WTC11 (cell line): ENCODE measurements at regions not wholly inside any gene's neighbourhood (a gene's known extent, or its start where the extent isn't known, plus 50 kb on each side); places are given as distances from the start of the nearest gene placed in this dataset.

Source experiments
- ATAC-seq: fragments of 200-7000 bp; cut with Tn5 transposase; 2 replicates; pipeline ENCODE4 v1.10.0; 2021; ENCODE audit warnings: mild to moderate bottlenecking, moderate library complexity
- CTCF ChIA-PET: fragments of 300-600 bp; sonication (Branson Sonifier 250); formaldehyde crosslinking; loops from one replicate; lab custom pipeline; 2021; ENCODE audit warnings: antibody characterized with exemption; lab: Charles Lee
- POLR2A ChIA-PET: fragments of 350-600 bp; sonication (Branson Sonifier 250); formaldehyde crosslinking; loops from one replicate; lab custom pipeline; 2021; ENCODE audit warnings: antibody characterized with exemption; lab: Charles Lee
- DNase-seq: peaks from one replicate; pipeline ENCODE4 v3.0.0; 2021; ENCODE audit warnings: low spot score
- H3K27ac Mint-ChIP-seq: 2 replicates; pipeline ENCODE4 v1.8.0; 2021; ENCODE audit warnings: mixed read lengths
- H3K27me3 Mint-ChIP-seq: 2 replicates; pipeline ENCODE4 v1.8.0; 2021; ENCODE audit warnings: low read depth, mild to moderate bottlenecking, moderate library complexity, mixed read lengths
- H3K36me3 Mint-ChIP-seq: 2 replicates; pipeline ENCODE4 v1.8.0; 2021; ENCODE audit warnings: mixed read lengths
- H3K4me1 Mint-ChIP-seq: 2 replicates; pipeline ENCODE4 v1.8.0; 2022; ENCODE audit warnings: mixed read lengths
- H3K4me3 Mint-ChIP-seq: 2 replicates; pipeline ENCODE4 v1.8.0; 2021; ENCODE audit warnings: mild to moderate bottlenecking, moderate library complexity, mixed read lengths
- H3K9me3 Mint-ChIP-seq: 2 replicates; pipeline ENCODE4 v1.8.0; 2021; ENCODE audit warnings: mixed read lengths
- CREM ChIP-seq: sonication (generic); formaldehyde crosslinking; IDR thresholded peaks from 2 replicates; pipeline ENCODE4 v1.8.1; 2022; ENCODE audit warnings: mild to moderate bottlenecking, missing genetic modification reagents, moderate library complexity
- E2F1 ChIP-seq: sonication (generic); formaldehyde crosslinking; IDR thresholded peaks from 2 replicates; pipeline ENCODE4 v1.8.0; 2022; ENCODE audit warnings: mild to moderate bottlenecking, missing genetic modification reagents
- ELF4 ChIP-seq: sonication (generic); formaldehyde crosslinking; IDR thresholded peaks from 2 replicates; pipeline ENCODE4 v1.8.1; 2022; ENCODE audit warnings: low read depth, mild to moderate bottlenecking, moderate library complexity, missing genetic modification reagents
- EMX1 ChIP-seq: fragments of 250-450 bp; sonication (Bioruptor Pico); IDR thresholded peaks from 2 replicates; pipeline ENCODE4 v1.8.0; 2021; ENCODE audit warnings: mild to moderate bottlenecking
- ETV6 ChIP-seq: sonication (generic); formaldehyde crosslinking; IDR thresholded peaks from 2 replicates; pipeline ENCODE4 v1.8.1; 2022; ENCODE audit warnings: mild to moderate bottlenecking, missing genetic modification reagents
- FOXP1 ChIP-seq: sonication (generic); formaldehyde crosslinking; IDR thresholded peaks from 2 replicates; pipeline ENCODE4 v1.8.0; 2022; ENCODE audit warnings: missing genetic modification reagents, mild to moderate bottlenecking, moderate library complexity, borderline replicate concordance
- GTF2I ChIP-seq: fragments of 250-450 bp; sonication (Bioruptor Pico); conservative IDR thresholded peaks from 2 replicates; pipeline ENCODE4 v1.4.0; 2021; ENCODE audit warnings: mild to moderate bottlenecking
- JAZF1 ChIP-seq: fragments of 250-450 bp; sonication (Bioruptor Pico); IDR thresholded peaks from 2 replicates; pipeline ENCODE4 v1.9.0; 2021; ENCODE audit warnings: moderate library complexity, mild to moderate bottlenecking, inconsistent platforms
- MXD4 ChIP-seq: fragments of 250-450 bp; sonication (Bioruptor Pico); IDR thresholded peaks from 2 replicates; pipeline ENCODE4 v1.8.0; 2021; ENCODE audit warnings: mild to moderate bottlenecking, moderate library complexity, borderline replicate concordance
- NFATC4 ChIP-seq: fragments of 250-450 bp; sonication (Bioruptor Pico); IDR thresholded peaks from 2 replicates; pipeline ENCODE4 v1.9.0; 2021; ENCODE audit warnings: mild to moderate bottlenecking
- OVOL2 ChIP-seq: fragments of 250-450 bp; sonication (Bioruptor Pico); IDR thresholded peaks from 2 replicates; pipeline ENCODE4 v1.9.0; 2021; ENCODE audit warnings: mild to moderate bottlenecking, borderline replicate concordance
- ZBTB21 ChIP-seq: sonication (generic); formaldehyde crosslinking; IDR thresholded peaks from 2 replicates; pipeline ENCODE4 v1.8.1; 2023; ENCODE audit warnings: mild to moderate bottlenecking, missing genetic modification reagents, borderline replicate concordance
- ZNF317 ChIP-seq: sonication (generic); formaldehyde crosslinking; IDR thresholded peaks from 2 replicates; pipeline ENCODE4 v1.8.1; 2023; ENCODE audit warnings: low read depth, mild to moderate bottlenecking, moderate library complexity, missing genetic modification reagents, borderline replicate concordance
- ZNF425 ChIP-seq: fragments of 250-450 bp; sonication (Bioruptor Pico); conservative IDR thresholded peaks from 2 replicates; pipeline ENCODE4 v1.9.0; 2021; ENCODE audit warnings: mild to moderate bottlenecking
- TF ChIP-seq, protein P1 (sequence below): fragments of 250-450 bp; sonication (Bioruptor Pico); IDR thresholded peaks from 2 replicates; pipeline ENCODE4 v1.9.0; 2021; ENCODE audit warnings: mild to moderate bottlenecking
- TF ChIP-seq, protein P2 (sequence below): sonication (generic); formaldehyde crosslinking; conservative IDR thresholded peaks from 2 replicates; pipeline ENCODE4 v1.8.1; 2023; ENCODE audit warnings: mild to moderate bottlenecking, low read depth, missing genetic modification reagents, moderate library complexity
- TF ChIP-seq, protein P3 (sequence below): sonication (generic); formaldehyde crosslinking; IDR thresholded peaks from 2 replicates; pipeline ENCODE4 v1.8.1; 2023; ENCODE audit warnings: mild to moderate bottlenecking, missing genetic modification reagents, borderline replicate concordance

- TF ChIP-seq, protein P1, sequence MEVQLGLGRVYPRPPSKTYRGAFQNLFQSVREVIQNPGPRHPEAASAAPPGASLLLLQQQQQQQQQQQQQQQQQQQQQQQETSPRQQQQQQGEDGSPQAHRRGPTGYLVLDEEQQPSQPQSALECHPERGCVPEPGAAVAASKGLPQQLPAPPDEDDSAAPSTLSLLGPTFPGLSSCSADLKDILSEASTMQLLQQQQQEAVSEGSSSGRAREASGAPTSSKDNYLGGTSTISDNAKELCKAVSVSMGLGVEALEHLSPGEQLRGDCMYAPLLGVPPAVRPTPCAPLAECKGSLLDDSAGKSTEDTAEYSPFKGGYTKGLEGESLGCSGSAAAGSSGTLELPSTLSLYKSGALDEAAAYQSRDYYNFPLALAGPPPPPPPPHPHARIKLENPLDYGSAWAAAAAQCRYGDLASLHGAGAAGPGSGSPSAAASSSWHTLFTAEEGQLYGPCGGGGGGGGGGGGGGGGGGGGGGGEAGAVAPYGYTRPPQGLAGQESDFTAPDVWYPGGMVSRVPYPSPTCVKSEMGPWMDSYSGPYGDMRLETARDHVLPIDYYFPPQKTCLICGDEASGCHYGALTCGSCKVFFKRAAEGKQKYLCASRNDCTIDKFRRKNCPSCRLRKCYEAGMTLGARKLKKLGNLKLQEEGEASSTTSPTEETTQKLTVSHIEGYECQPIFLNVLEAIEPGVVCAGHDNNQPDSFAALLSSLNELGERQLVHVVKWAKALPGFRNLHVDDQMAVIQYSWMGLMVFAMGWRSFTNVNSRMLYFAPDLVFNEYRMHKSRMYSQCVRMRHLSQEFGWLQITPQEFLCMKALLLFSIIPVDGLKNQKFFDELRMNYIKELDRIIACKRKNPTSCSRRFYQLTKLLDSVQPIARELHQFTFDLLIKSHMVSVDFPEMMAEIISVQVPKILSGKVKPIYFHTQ (CRISPR knock-in tag): no peak
- TF ChIP-seq FOXP1 (CRISPR knock-in tag): no peak
- no peak for TF ChIP-seq ELF4 (CRISPR knock-in tag)
- TF ChIP-seq JAZF1 (CRISPR knock-in tag): no peak
- no peak for TF ChIP-seq NFATC4 (CRISPR knock-in tag)
Measured at GRCh38 chr3:80434366-80434765, 666.6 kb upstream of the ROBO1 start (continued).

GRCh38 chr3:80424951-80425350, 657.2 kb upstream of the ROBO1 start:
- Mint-ChIP-seq H3K36me3 (no peaks in the 10 kb centered on the region), H3K9me3 (peaks cover 9% of the 10 kb centered on the region)

DNA sequence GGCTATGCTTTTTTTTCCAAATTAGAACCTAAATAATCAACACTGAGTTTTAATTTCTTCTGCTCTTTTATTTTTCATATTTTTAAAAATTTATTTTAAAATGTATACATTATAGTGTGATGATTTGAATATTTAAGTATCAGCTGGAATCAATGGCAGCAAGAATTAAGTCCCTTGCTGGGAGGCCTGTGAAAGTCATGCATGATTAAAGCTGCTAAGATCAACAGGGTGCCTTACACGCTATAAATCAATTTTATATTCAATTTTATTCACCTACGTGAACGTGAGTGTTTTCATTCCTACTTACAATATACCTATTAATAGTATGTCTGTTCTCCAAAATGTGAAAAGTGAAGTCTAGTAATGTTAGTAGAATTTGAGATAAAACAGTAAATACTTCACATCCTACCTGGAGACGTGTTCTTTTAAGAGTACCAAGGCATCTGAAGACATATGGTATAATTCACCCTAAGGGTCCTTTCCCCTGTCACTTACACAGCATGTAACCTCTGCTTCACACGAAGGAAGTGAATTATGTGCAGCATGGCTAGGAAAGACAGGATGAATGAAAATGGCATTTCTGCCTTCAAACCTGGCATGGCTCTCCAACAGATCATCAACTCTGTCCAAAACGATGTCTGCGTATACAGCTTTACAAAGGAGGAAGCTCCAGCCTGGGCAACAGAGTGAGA, 640.4 kb upstream of the ROBO1 start:
- CTCF ChIA-PET: interaction anchor here (0.6 kb wide), 1 partner anchor 207 kb away, joined by 4 read pairs; no protein-coding TSS in a partner anchor
- TF ChIP-seq E2F1 (CRISPR knock-in tag) (no peak), NFATC4 (CRISPR knock-in tag) (no peak), ZNF425 (CRISPR knock-in tag) (no peak), MXD4 (CRISPR knock-in tag) (no peak), ETV6 (CRISPR knock-in tag) (no peak), OVOL2 (CRISPR knock-in tag) (no peak)
- TF ChIP-seq, protein P2, sequence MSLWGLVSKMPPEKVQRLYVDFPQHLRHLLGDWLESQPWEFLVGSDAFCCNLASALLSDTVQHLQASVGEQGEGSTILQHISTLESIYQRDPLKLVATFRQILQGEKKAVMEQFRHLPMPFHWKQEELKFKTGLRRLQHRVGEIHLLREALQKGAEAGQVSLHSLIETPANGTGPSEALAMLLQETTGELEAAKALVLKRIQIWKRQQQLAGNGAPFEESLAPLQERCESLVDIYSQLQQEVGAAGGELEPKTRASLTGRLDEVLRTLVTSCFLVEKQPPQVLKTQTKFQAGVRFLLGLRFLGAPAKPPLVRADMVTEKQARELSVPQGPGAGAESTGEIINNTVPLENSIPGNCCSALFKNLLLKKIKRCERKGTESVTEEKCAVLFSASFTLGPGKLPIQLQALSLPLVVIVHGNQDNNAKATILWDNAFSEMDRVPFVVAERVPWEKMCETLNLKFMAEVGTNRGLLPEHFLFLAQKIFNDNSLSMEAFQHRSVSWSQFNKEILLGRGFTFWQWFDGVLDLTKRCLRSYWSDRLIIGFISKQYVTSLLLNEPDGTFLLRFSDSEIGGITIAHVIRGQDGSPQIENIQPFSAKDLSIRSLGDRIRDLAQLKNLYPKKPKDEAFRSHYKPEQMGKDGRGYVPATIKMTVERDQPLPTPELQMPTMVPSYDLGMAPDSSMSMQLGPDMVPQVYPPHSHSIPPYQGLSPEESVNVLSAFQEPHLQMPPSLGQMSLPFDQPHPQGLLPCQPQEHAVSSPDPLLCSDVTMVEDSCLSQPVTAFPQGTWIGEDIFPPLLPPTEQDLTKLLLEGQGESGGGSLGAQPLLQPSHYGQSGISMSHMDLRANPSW (CRISPR knock-in tag): no peak
- TF ChIP-seq, protein P1 (CRISPR knock-in tag): no peak

More at GRCh38 chr3:80424951-80425350, 657.2 kb upstream of the ROBO1 start:
- ATAC-seq: no peak
- DNase-seq: no peak
- no peaks in the 10 kb centered on the region for H3K27me3 Mint-ChIP-seq
- ChIA-PET CTCF (no interaction called here), POLR2A (no interaction called here)
- no peak overlapping the region for H3K27ac Mint-ChIP-seq
- TF ChIP-seq ZNF317 (no peak), CREM (CRISPR knock-in tag) (no peak), EMX1 (no peak), GTF2I (CRISPR knock-in tag) (no peak), ZBTB21 (CRISPR knock-in tag) (no peak), ELF4 (CRISPR knock-in tag) (no peak)
- TF ChIP-seq, protein P3, sequence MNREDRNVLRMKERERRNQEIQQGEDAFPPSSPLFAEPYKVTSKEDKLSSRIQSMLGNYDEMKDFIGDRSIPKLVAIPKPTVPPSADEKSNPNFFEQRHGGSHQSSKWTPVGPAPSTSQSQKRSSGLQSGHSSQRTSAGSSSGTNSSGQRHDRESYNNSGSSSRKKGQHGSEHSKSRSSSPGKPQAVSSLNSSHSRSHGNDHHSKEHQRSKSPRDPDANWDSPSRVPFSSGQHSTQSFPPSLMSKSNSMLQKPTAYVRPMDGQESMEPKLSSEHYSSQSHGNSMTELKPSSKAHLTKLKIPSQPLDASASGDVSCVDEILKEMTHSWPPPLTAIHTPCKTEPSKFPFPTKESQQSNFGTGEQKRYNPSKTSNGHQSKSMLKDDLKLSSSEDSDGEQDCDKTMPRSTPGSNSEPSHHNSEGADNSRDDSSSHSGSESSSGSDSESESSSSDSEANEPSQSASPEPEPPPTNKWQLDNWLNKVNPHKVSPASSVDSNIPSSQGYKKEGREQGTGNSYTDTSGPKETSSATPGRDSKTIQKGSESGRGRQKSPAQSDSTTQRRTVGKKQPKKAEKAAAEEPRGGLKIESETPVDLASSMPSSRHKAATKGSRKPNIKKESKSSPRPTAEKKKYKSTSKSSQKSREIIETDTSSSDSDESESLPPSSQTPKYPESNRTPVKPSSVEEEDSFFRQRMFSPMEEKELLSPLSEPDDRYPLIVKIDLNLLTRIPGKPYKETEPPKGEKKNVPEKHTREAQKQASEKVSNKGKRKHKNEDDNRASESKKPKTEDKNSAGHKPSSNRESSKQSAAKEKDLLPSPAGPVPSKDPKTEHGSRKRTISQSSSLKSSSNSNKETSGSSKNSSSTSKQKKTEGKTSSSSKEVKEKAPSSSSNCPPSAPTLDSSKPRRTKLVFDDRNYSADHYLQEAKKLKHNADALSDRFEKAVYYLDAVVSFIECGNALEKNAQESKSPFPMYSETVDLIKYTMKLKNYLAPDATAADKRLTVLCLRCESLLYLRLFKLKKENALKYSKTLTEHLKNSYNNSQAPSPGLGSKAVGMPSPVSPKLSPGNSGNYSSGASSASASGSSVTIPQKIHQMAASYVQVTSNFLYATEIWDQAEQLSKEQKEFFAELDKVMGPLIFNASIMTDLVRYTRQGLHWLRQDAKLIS (CRISPR knock-in tag): no peak
- H3K4me3 Mint-ChIP-seq: no peak overlapping the region
- no peaks in the 10 kb centered on the region for H3K4me1 Mint-ChIP-seq

More for the DNA sequence above, 640.4 kb upstream of the ROBO1 start:
- Mint-ChIP-seq H3K9me3 (no peaks in the 10 kb centered on the region), H3K36me3 (no peaks in the 10 kb centered on the region), H3K4me3 (no peak overlapping the region), H3K27ac (no peak overlapping the region), H3K27me3 (no peaks in the 10 kb centered on the region), H3K4me1 (no peaks in the 10 kb centered on the region)
- POLR2A ChIA-PET: no interaction called here
- ATAC-seq: no peak
- no peak for DNase-seq
